Upper lobe of left lung (tissue), 6 donors: ENCODE measurements at regions not wholly inside any gene's neighbourhood (a gene's known extent, or its start where the extent isn't known, plus 50 kb on each side); places are given as distances from the start of the nearest gene placed in this dataset.

Experiments used
- ATAC-seq, 2 donors: fragments of 200-7000 bp; cut with Tn5 transposase; one replicate each; pipeline ENCODE4 v1.9.1; 2022; ENCODE audit warnings: mild to moderate bottlenecking in 2 of 2, moderate library complexity in 2 of 2; ENCODE audit not compliant: low FRiP score in 2 of 2
- DNase-seq, 2 donors: peaks; one replicate each; pipeline ENCODE4 v3.0.0-alpha.2; 2019 to 2020
- H3K27ac ChIP-seq, 4 donors: fragments of 200-600 bp; sonication (generic); one replicate each; pipeline ENCODE4 v1.5.1; 2016 to 2019
- H3K27me3 ChIP-seq, 4 donors: fragments of 200-600 bp; sonication (generic); one replicate each; pipeline ENCODE4 v1.5.1; 2017 to 2019
- H3K36me3 ChIP-seq, 4 donors: fragments of 200-600 bp; sonication (generic); one replicate each; pipeline ENCODE4 v1.5.1; 2016 to 2019
- H3K4me1 ChIP-seq, 4 donors: fragments of 200-600 bp; sonication (generic); one replicate each; pipeline ENCODE4 v1.5.1; 2018 to 2019
- H3K4me3 ChIP-seq, 4 donors: fragments of 200-600 bp; sonication (generic); one replicate each; pipeline ENCODE4 v1.5.1; 2017 to 2019; ENCODE audit warnings: mild to moderate bottlenecking in 2 of 4, moderate library complexity in 1 of 4
- H3K9me3 ChIP-seq, 4 donors: fragments of 200-600 bp; sonication (generic); one replicate each; pipeline ENCODE4 v1.5.1; 2018 to 2019
- CTCF ChIP-seq, 6 experiments: fragments of 450-650 bp in 4 of 6; fragments of 200-600 bp in 2 of 6; sonication (generic) in 2 of 6; IDR thresholded peaks; one replicate each; pipeline ENCODE4 v1.5.1; 2016 to 2019; ENCODE audit warnings: antibody characterized with exemption in 6 of 6
- EP300 ChIP-seq, 4 donors: sonication (generic); formaldehyde crosslinking; IDR thresholded peaks; one replicate each; pipeline ENCODE4 v1.5.1; 2017; ENCODE audit warnings: antibody characterized with exemption in 4 of 4, control low read depth in 2 of 4
- POLR2A ChIP-seq, 4 donors: fragments of 450-650 bp; IDR thresholded peaks; one replicate each; pipeline ENCODE4 v1.5.1; 2016 to 2017; ENCODE audit warnings: antibody characterized with exemption in 4 of 4, mild to moderate bottlenecking in 2 of 4
- POLR2AphosphoS5 ChIP-seq, 2 donors: sonication (generic); formaldehyde crosslinking; IDR thresholded peaks; one replicate each; pipeline ENCODE4 v1.5.1; 2017; ENCODE audit warnings: antibody characterized with exemption in 2 of 2
- WGBS, 2 donors: methylation state at CpG; one replicate each; pipeline ENCODE4 v1.1.5; 2017 to 2018; 5-methylcytosine and 5-hydroxymethylcytosine counted together
- donor health status: DM: no; HTN: no; CAD: no; lungs with moderate emphysema.
- donor health status: DM: no; HTN: yes; CAD: no; lungs with severe emphysema.

GRCh38 chr3:115396801-115397200, 226.5 kb upstream of the GAP43 start:
- Histone ChIP-seq H3K9me3 (no peaks in the 10 kb centered on the region), H3K4me1 (no peaks in the 10 kb centered on the region), H3K27me3 (no peaks in the 10 kb centered on the region), H3K4me3 (no peak overlapping the region), H3K27ac (no peak overlapping the region), H3K36me3 (no peaks in the 10 kb centered on the region)
- DNase-seq (no peak), ATAC-seq (no peak)
- 90 to 100% methylated on average over 1 of the region's 1 CpG for WGBS, 2 donors
- TF ChIP-seq CTCF (IDR thresholded peaks at IDR 0.05), result no peak
- no peak for TF ChIP-seq EP300 (IDR thresholded peaks at IDR 0.05)
- no peak for TF ChIP-seq POLR2AphosphoS5 (IDR thresholded peaks at IDR 0.05)
- no peak for TF ChIP-seq POLR2A (IDR thresholded peaks at IDR 0.05)

- no peaks in the 10 kb centered on the region for H3K4me1 ChIP-seq
- H3K36me3 ChIP-seq, result no peaks in the 10 kb centered on the region
- ATAC-seq, result no peak
- no peak for DNase-seq
- 83 to 97% methylated on average over 1 of the region's 1 CpG for WGBS, 2 donors
- H3K27me3 ChIP-seq, result no peaks in the 10 kb centered on the region
- no peak for TF ChIP-seq POLR2AphosphoS5 (IDR thresholded peaks at IDR 0.05)
- no peak for TF ChIP-seq EP300 (IDR thresholded peaks at IDR 0.05)
- TF ChIP-seq CTCF (IDR thresholded peaks at IDR 0.05), result no peak
- TF ChIP-seq POLR2A (IDR thresholded peaks at IDR 0.05), result no peak
- no peaks in the 10 kb centered on the region for H3K9me3 ChIP-seq
- H3K4me3 ChIP-seq, result no peak overlapping the region
- no peak overlapping the region for H3K27ac ChIP-seq
Measured at GRCh38 chr3:115397433-115397832, 225.9 kb upstream of the GAP43 start.

GRCh38 chr3:115398506-115398905, 224.8 kb upstream of the GAP43 start:
- no peaks in the 10 kb centered on the region for H3K36me3 ChIP-seq
- ATAC-seq, result no peak
- no peak overlapping the region for H3K27ac ChIP-seq
- DNase-seq, result no peak
- H3K27me3 ChIP-seq, result no peaks in the 10 kb centered on the region
- no peaks in the 10 kb centered on the region for H3K9me3 ChIP-seq
- H3K4me1 ChIP-seq, result no peaks in the 10 kb centered on the region
- TF ChIP-seq EP300 (IDR thresholded peaks at IDR 0.05) (no peak), POLR2A (IDR thresholded peaks at IDR 0.05) (no peak), CTCF (IDR thresholded peaks at IDR 0.05) (no peak), POLR2AphosphoS5 (IDR thresholded peaks at IDR 0.05) (no peak)
- WGBS, 2 donors, result 91 to 97% methylated on average over 3 of the region's 3 CpGs
- H3K4me3 ChIP-seq, result no peak overlapping the region

GRCh38 chr3:115399750-115400149, 223.6 kb upstream of the GAP43 start:
- ATAC-seq, result no peak
- TF ChIP-seq CTCF (IDR thresholded peaks at IDR 0.05) (no peak), POLR2A (IDR thresholded peaks at IDR 0.05) (no peak), EP300 (IDR thresholded peaks at IDR 0.05) (no peak), POLR2AphosphoS5 (IDR thresholded peaks at IDR 0.05) (no peak)
- H3K36me3 ChIP-seq, result no peaks in the 10 kb centered on the region
- no peaks in the 10 kb centered on the region for H3K9me3 ChIP-seq
- no peak overlapping the region for H3K27ac ChIP-seq
- no peaks in the 10 kb centered on the region for H3K27me3 ChIP-seq
- H3K4me1 ChIP-seq, result no peaks in the 10 kb centered on the region
- no peak overlapping the region for H3K4me3 ChIP-seq
- WGBS, 2 donors, result 84 to 87% methylated on average over 4 of the region's 4 CpGs
- no peak for DNase-seq

GRCh38 chr3:115401298-115401697, 222.0 kb upstream of the GAP43 start:
- ATAC-seq, result peak in 1 of 2 donors; percentile 62
- Histone ChIP-seq H3K36me3 (no peaks in the 10 kb centered on the region), H3K4me3 (no peak overlapping the region), H3K4me1 (no peaks in the 10 kb centered on the region), H3K9me3 (no peaks in the 10 kb centered on the region), H3K27me3 (no peaks in the 10 kb centered on the region), H3K27ac (no peak overlapping the region)
- TF ChIP-seq POLR2AphosphoS5 (IDR thresholded peaks at IDR 0.05), result no peak
- TF ChIP-seq EP300 (IDR thresholded peaks at IDR 0.05), result no peak
- TF ChIP-seq POLR2A (IDR thresholded peaks at IDR 0.05), result no peak
- no peak for TF ChIP-seq CTCF (IDR thresholded peaks at IDR 0.05)
- WGBS, 2 donors, result 79 to 82% methylated on average over 2 of the region's 2 CpGs
- no peak for DNase-seq
